NT2/D1 (cell line): ENCODE measurements at regions not wholly inside any gene's neighbourhood (a gene's known extent, or its start where the extent isn't known, plus 50 kb on each side); places are given as distances from the start of the nearest gene placed in this dataset.

Source experiments
- DNase-seq: peaks from one replicate; pipeline ENCODE4 v3.0.0-alpha.2; 2011; ENCODE audit warnings: low read depth, low spot score
- H3K27me3 ChIP-seq: 2 replicates; pipeline ENCODE4 v1.6.0; 2011; ENCODE audit warnings: mild to moderate bottlenecking; ENCODE audit not compliant: insufficient read length, insufficient read depth
- H3K36me3 ChIP-seq: 2 replicates; pipeline ENCODE4 v1.6.1; 2011; ENCODE audit warnings: mild to moderate bottlenecking, low read length, mixed read lengths; ENCODE audit not compliant: insufficient read depth, insufficient read length
- H3K4me1 ChIP-seq: 2 replicates; pipeline ENCODE4 v1.5.1; 2011; ENCODE audit not compliant: insufficient read depth, insufficient read length
- H3K4me3 ChIP-seq: 2 replicates; pipeline ENCODE4 v1.5.1; 2011; ENCODE audit warnings: low read depth; ENCODE audit not compliant: insufficient read length
- H3K9ac ChIP-seq: 2 replicates; pipeline ENCODE4 v1.6.0; 2011; ENCODE audit warnings: low read depth; ENCODE audit not compliant: insufficient read length
- H3K9me3 ChIP-seq: 2 replicates; pipeline ENCODE4 v1.5.1; 2011; ENCODE audit warnings: mild to moderate bottlenecking, low read length; ENCODE audit not compliant: insufficient read depth
- SUZ12 ChIP-seq: IDR thresholded peaks from 2 replicates; pipeline ENCODE4 v1.6.1; 2011; ENCODE audit not compliant: insufficient read length, insufficient read depth; ENCODE audit errors: extremely low read depth
- YY1 ChIP-seq: IDR thresholded peaks from 2 replicates; pipeline ENCODE4 v1.6.1; 2011; ENCODE audit not compliant: insufficient read length, insufficient read depth
- ZNF274 ChIP-seq: IDR thresholded peaks from 2 replicates; pipeline ENCODE4 v1.6.1; 2011; ENCODE audit warnings: mild to moderate bottlenecking, low read depth, low read length

- no peak overlapping the region for H3K9ac ChIP-seq
- H3K27me3 ChIP-seq, result no peaks in the 10 kb centered on the region
- H3K4me1 ChIP-seq, result peaks cover 4% of the 10 kb centered on the region
- no peak for TF ChIP-seq YY1
- H3K9me3 ChIP-seq, result no peaks in the 10 kb centered on the region
- no peaks in the 10 kb centered on the region for H3K36me3 ChIP-seq
- no peak for DNase-seq
- no peak overlapping the region for H3K4me3 ChIP-seq
Measured at GRCh38 chr1:182142621-182143020, 81.1 kb upstream of the ZNF648 start.

GRCh38 chr1:182141040-182141439, 79.5 kb upstream of the ZNF648 start:
- TF ChIP-seq SUZ12 (no peak), ZNF274 (no peak), YY1 (no peak)
- no peak overlapping the region for H3K4me3 ChIP-seq
- H3K36me3 ChIP-seq, result no peaks in the 10 kb centered on the region
- no peak overlapping the region for H3K9ac ChIP-seq
- H3K9me3 ChIP-seq, result no peaks in the 10 kb centered on the region
- H3K27me3 ChIP-seq, result no peaks in the 10 kb centered on the region
- H3K4me1 ChIP-seq, result peaks cover 4% of the 10 kb centered on the region
- no peak for DNase-seq

GRCh38 chr1:182139496-182139895, 78.0 kb upstream of the ZNF648 start:
- no peaks in the 10 kb centered on the region for H3K36me3 ChIP-seq

GRCh38 chr1:182137546-182137945, 76.0 kb upstream of the ZNF648 start:
- peaks cover 20% of the 10 kb centered on the region for H3K9me3 ChIP-seq
- no peak overlapping the region for H3K9ac ChIP-seq
- TF ChIP-seq SUZ12 (no peak), YY1 (no peak), ZNF274 (no peak)
- H3K4me1 ChIP-seq, result no peaks in the 10 kb centered on the region
- no peak overlapping the region for H3K4me3 ChIP-seq
- no peak for DNase-seq
- no peaks in the 10 kb centered on the region for H3K27me3 ChIP-seq
- H3K36me3 ChIP-seq, result no peaks in the 10 kb centered on the region

More at GRCh38 chr1:182139496-182139895, 78.0 kb upstream of the ZNF648 start:
- Histone ChIP-seq H3K4me1 (peaks cover 2% of the 10 kb centered on the region), H3K9me3 (peaks cover 8% of the 10 kb centered on the region), H3K4me3 (no peak overlapping the region), H3K27me3 (no peaks in the 10 kb centered on the region), H3K9ac (no peak overlapping the region)
- TF ChIP-seq ZNF274 (no peak), YY1 (no peak), SUZ12 (no peak)
- DNase-seq, result no peak

GRCh38 chr1:182135946-182136345, 74.4 kb upstream of the ZNF648 start:
- no peak overlapping the region for H3K9ac ChIP-seq
- TF ChIP-seq SUZ12 (no peak), YY1 (no peak), ZNF274 (no peak)
- no peaks in the 10 kb centered on the region for H3K36me3 ChIP-seq
- no peaks in the 10 kb centered on the region for H3K27me3 ChIP-seq
- no peak for DNase-seq
- H3K9me3 ChIP-seq, result peaks cover 20% of the 10 kb centered on the region
- no peak overlapping the region for H3K4me3 ChIP-seq
- H3K4me1 ChIP-seq, result no peaks in the 10 kb centered on the region

- Histone ChIP-seq H3K9me3 (peaks cover 20% of the 10 kb centered on the region), H3K4me1 (peaks cover 3% of the 10 kb centered on the region), H3K36me3 (no peaks in the 10 kb centered on the region), H3K9ac (no peak overlapping the region), H3K27me3 (no peaks in the 10 kb centered on the region), H3K4me3 (no peak overlapping the region)
- TF ChIP-seq ZNF274 (no peak), YY1 (no peak), SUZ12 (no peak)
- no peak for DNase-seq
Measured at GRCh38 chr1:182134257-182134656, 72.7 kb upstream of the ZNF648 start.

GRCh38 chr1:182133181-182133580, 71.7 kb upstream of the ZNF648 start:
- TF ChIP-seq YY1, result no peak
- no peak for TF ChIP-seq ZNF274
- no peak for TF ChIP-seq SUZ12
- Histone ChIP-seq H3K27me3 (no peaks in the 10 kb centered on the region), H3K4me1 (peaks cover 3% of the 10 kb centered on the region), H3K4me3 (no peak overlapping the region), H3K9me3 (peaks cover 20% of the 10 kb centered on the region), H3K36me3 (no peaks in the 10 kb centered on the region), H3K9ac (no peak overlapping the region)
- no peak for DNase-seq

GRCh38 chr1:182129398-182129797, 67.9 kb upstream of the ZNF648 start:
- Histone ChIP-seq H3K27me3 (no peaks in the 10 kb centered on the region), H3K4me1 (peaks cover 3% of the 10 kb centered on the region), H3K9ac (no peak overlapping the region), H3K9me3 (peaks cover 11% of the 10 kb centered on the region), H3K4me3 (no peak overlapping the region), H3K36me3 (no peaks in the 10 kb centered on the region)
- DNase-seq, result no peak
- TF ChIP-seq YY1, result no peak
- TF ChIP-seq SUZ12, result no peak
- no peak for TF ChIP-seq ZNF274
